GM11168 (cell line): ENCODE measurements at regions not wholly inside any gene's neighbourhood (a gene's known extent, or its start where the extent isn't known, plus 50 kb on each side); places are given as distances from the start of the nearest gene placed in this dataset.
"Not testable (repeated sequence)": the region's sequence is repeated elsewhere in the genome, so short reads cannot be mapped to it uniquely, and the experiment has no call there.

ENCODE experiments used
- in situ Hi-C: fragments of 300-500 bp; cut with MboI; formaldehyde crosslinking; loops from one replicate; pipeline ENCODE4 v1.12.0; 2022; ENCODE audit warnings: low sequenced_read_pairs; ENCODE audit not compliant: unreplicated experiment

DNA sequence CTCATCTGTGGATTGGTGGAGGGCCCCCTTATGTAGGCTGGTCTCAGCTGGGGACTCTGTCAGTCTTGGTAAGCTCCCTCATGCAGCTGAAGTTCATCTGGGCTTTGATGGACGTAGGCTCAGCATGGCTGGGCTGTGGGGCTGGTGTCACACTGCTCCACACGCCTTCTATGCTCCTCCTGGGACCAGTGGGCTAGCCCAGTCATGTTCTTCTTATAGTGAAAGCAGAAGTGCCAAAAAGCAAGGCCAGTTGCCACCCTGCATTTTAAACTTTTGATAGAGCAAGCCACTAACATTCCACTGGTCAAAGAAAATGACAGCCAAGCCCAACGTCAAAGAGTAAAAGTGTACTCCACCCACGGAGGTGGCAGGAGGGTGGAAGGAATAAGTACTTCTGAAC is 165.5 kb downstream of the MEX3B start:
- in situ Hi-C loops = no loop called here

DNA sequence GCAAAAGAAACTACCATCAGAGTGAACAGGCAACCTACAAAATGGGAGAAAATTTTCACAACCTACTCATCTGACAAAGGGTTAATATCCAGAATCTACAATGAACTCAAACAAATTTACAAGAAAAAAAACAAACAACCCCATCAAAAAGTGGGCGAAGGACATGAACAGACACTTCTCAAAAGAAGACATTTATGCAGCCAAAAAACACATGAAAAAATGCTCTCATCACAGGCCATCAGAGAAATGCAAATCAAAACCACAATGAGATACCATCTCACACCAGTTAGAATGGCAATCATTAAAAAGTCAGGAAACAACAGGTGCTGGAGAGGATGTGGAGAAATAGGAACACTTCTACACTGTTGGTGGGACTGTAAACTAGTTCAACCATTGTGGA is 170.1 kb downstream of the MEX3B start:
- in situ Hi-C loops = not testable (repeated sequence)

DNA sequence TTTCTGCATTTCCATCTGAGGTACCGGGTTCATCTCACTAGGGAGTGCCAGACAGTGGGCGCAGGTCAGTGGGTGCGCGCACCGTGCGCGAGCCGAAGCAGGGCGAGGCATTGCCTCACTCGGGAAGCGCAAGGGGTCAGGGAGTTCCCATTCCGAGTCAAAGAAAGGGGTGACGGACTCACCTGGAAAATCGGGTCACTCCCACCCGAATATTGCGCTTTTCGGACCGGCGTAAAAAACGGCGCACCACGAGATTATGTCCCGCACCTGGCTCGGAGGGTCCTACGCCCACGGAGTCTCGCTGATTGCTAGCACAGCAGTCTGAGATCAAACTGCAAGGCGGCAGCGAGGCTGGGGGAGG is 175.1 kb downstream of the MEX3B start:
- in situ Hi-C loops = not testable (repeated sequence)

- in situ Hi-C loops = not testable (repeated sequence)
These were observed 175.6 kb downstream of the MEX3B start for GRCh38 chr15:81870062-81870745.

GRCh38 chr15:81869161-81869954 is 176.5 kb downstream of the MEX3B start:
- in situ Hi-C loops = no loop called here

- in situ Hi-C loops = no loop called here
These were observed 179.8 kb downstream of the MEX3B start for GRCh38 chr15:81865850-81866537.

GRCh38 chr15:81863162-81863561 is 182.7 kb downstream of the MEX3B start:
- in situ Hi-C loops = no loop called here

GRCh38 chr15:81859737-81860516 is 185.9 kb downstream of the MEX3B start:
- in situ Hi-C loops = no loop called here

GRCh38 chr15:81858586-81858985 is 187.2 kb downstream of the MEX3B start:
- in situ Hi-C loops = no loop called here

- in situ Hi-C loops = no loop called here
These were observed 187.7 kb downstream of the MEX3B start for GRCh38 chr15:81858136-81858535.

GRCh38 chr15:81856634-81857026 is 189.2 kb downstream of the MEX3B start:
- in situ Hi-C loops = no loop called here

GRCh38 chr15:81856001-81856633 is 189.7 kb downstream of the MEX3B start:
- in situ Hi-C loops = no loop called here

- in situ Hi-C loops = no loop called here
These were observed 192.6 kb downstream of the MEX3B start for GRCh38 chr15:81853150-81853748.

DNA sequence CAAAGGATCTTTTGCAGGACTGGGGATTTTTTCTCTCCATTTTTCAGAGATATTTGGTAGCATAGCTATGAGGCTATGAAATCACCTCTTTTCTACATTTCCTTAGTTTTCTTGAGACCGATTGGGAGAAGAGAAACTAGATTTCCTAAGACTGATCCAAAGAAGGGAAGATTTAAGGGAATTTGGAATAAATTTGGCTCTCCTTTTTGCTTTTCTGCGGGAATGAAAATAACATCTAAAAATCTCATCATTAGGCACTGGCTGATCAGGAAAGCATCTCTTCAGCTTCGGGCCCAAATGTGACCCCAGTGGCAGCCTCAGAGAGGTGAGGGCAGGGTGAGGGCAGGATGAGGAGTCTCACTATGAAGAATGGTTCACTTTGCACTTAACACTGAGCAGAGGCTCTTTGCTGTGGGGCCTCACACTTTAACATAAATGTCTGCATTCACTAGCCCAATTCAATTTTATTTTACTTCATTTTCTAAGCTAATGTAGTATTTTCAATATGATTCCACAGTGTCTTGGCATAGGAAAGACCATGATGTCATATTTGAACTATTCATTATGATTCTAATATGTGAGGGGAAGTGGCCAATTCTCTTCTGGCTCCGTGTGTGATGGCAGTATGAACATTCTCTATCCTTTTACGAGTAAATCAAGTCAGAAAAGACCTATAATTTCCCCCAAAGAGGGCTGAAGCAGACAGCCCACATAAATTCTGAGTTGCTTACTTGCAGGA is 193.2 kb downstream of the MEX3B start:
- in situ Hi-C loops = no loop called here

- in situ Hi-C loops = no loop called here
These were observed 194.1 kb downstream of the MEX3B start for GRCh38 chr15:81851757-81852156.

- in situ Hi-C loops = no loop called here
These were observed 194.5 kb downstream of the MEX3B start for GRCh38 chr15:81851325-81851724.

- in situ Hi-C loops = no loop called here
These were observed 196.5 kb downstream of the MEX3B start for GRCh38 chr15:81849289-81849688.

GRCh38 chr15:81848701-81849100 is 197.1 kb downstream of the MEX3B start:
- in situ Hi-C loops = no loop called here
